Caco-2 (cell line): ENCODE measurements at regions not wholly inside any gene's neighbourhood (a gene's known extent, or its start where the extent isn't known, plus 50 kb on each side); places are given as distances from the start of the nearest gene placed in this dataset.

Experiments
- BruUV-seq: library from RNA; stranded (reverse); fragments of 400-500 nt; replicated peaks from 2 replicates; lab custom pipeline; 2021; lab: Mats Ljungman, UMichigan
- CTCF ChIA-PET: fragments of 300-600 bp; sonication (Branson Sonifier 250); formaldehyde crosslinking; loops from one replicate; lab custom pipeline; 2022; ENCODE audit warnings: antibody characterized with exemption; lab: Charles Lee
- POLR2A ChIA-PET: fragments of 300-600 bp; sonication (Branson Sonifier 250); formaldehyde crosslinking; loops from one replicate; lab custom pipeline; 2022; ENCODE audit warnings: antibody characterized with exemption; lab: Charles Lee
- DNase-seq, 2 experiments: peaks; one replicate each; pipeline versions ENCODE4 v3.0.0 to v3.0.0-alpha.2; 2020 to 2022
- H3K27me3 ChIP-seq: replicated peaks from 2 replicates; pipeline ENCODE4 v1.6.0; 2011; ENCODE audit warnings: low read length; ENCODE audit not compliant: control insufficient read depth, insufficient read depth
- H3K36me3 ChIP-seq: 2 replicates; pipeline ENCODE4 v1.5.1; 2011; ENCODE audit warnings: low read length; ENCODE audit not compliant: control insufficient read depth, insufficient read depth
- H3K4me1 ChIP-seq: fragments of 250-450 bp; sonication (Bioruptor Pico); 2 replicates; pipeline ENCODE4 v1.5.1; 2020; ENCODE audit warnings: mild to moderate bottlenecking
- H3K4me3 ChIP-seq: 2 replicates; pipeline ENCODE4 v1.5.1; 2011; ENCODE audit warnings: low read depth, mild to moderate bottlenecking, control low read depth, low read length
- H3K9me3 ChIP-seq: fragments of 250-450 bp; sonication (Bioruptor Pico); 2 replicates; pipeline ENCODE4 v1.5.1; 2020; ENCODE audit warnings: mild to moderate bottlenecking, moderate library complexity
- H3K27ac Mint-ChIP-seq: one replicate; pipeline ENCODE4 v1.8.0; 2022; ENCODE audit warnings: mixed read lengths; ENCODE audit not compliant: unreplicated experiment
- H3K27me3 Mint-ChIP-seq: one replicate; pipeline ENCODE4 v1.8.0; 2022; ENCODE audit warnings: mixed read lengths; ENCODE audit not compliant: insufficient read depth, unreplicated experiment
- H3K36me3 Mint-ChIP-seq: one replicate; pipeline ENCODE4 v1.8.0; 2022; ENCODE audit warnings: mild to moderate bottlenecking, mixed read lengths; ENCODE audit not compliant: insufficient read depth, unreplicated experiment
- H3K4me1 Mint-ChIP-seq: one replicate; pipeline ENCODE4 v1.8.0; 2022; ENCODE audit warnings: low read depth, mixed read lengths; ENCODE audit not compliant: unreplicated experiment
- H3K4me3 Mint-ChIP-seq: one replicate; pipeline ENCODE4 v1.8.0; 2022; ENCODE audit warnings: mild to moderate bottlenecking, moderate library complexity, mixed read lengths; ENCODE audit not compliant: unreplicated experiment
- H3K9me3 Mint-ChIP-seq: one replicate; pipeline ENCODE4 v1.8.0; 2022; ENCODE audit warnings: mixed read lengths; ENCODE audit not compliant: unreplicated experiment
- intact Hi-C: fragments of 100-400 bp; cut with micrococcal nuclease; formaldehyde crosslinking; loops from one replicate; pipeline ENCODE4 v1.10.0; 2022; ENCODE audit not compliant: unreplicated experiment
- TF ChIP-seq, protein P1 (sequence below), 2 experiments: fragments of 200-600 bp in 1 of 2; IDR thresholded peaks; 1 replicate in 1 of 2; 2 replicates in 1 of 2; pipeline versions ENCODE4 v1.5.1 to v1.8.0; 2011 to 2022; ENCODE audit warnings: antibody characterized with exemption in 1 of 2, control low read depth in 1 of 2, inconsistent platforms in 1 of 2, low read depth in 1 of 2, low read length in 1 of 2, mild to moderate bottlenecking in 1 of 2, moderate library complexity in 1 of 2; ENCODE audit not compliant: insufficient read depth in 1 of 2, severe bottlenecking in 1 of 2, unreplicated experiment in 1 of 2

DNA sequence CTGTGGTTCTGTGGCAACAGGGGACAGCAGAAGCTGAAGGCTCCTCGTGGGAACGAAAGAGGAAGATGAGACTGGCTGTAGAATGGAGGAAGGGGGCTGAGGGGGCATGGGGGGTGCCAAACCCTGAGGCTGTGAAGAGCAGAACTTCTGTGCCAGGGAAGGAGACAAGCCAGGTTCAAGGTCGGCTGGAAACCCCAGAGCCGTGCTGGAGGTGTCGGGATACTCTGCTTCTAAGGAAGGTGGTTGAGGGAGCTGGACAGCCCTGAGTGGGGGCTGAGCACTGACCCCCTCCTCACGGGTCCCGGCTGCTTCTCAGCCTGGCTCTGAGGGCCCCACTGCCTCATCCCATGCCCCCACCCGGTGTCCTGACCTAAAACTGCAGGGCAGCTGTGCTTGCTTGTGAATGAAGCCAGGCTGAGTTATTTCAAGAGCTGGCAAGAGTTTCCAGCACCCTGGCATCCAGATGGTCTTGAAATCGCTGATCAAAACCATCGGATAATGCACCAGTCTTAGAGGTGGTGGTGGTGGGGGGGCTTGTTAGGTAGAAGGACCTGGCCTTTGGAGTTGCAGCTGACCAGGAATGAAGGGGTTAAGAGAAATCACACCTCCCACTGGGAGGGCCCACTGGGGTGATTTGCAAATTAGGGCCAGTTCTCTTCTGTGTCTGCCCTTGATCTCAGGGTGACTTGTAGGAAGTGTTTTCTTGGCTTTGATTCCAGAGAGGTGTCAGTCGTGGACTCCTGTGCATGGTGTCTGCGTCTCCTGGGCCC lies 218.9 kb upstream of the C1orf174 start:
- Mint-ChIP-seq H3K4me3 (no peak overlapping the region), H3K4me1 (no peaks in the 10 kb centered on the region), H3K9me3 (peaks cover 7% of the 10 kb centered on the region), H3K27ac (no peak overlapping the region), H3K27me3 (peaks cover 2% of the 10 kb centered on the region), H3K36me3 (no peaks in the 10 kb centered on the region)
- H3K4me1 ChIP-seq, result no peaks in the 10 kb centered on the region
- TF ChIP-seq, protein P1, sequence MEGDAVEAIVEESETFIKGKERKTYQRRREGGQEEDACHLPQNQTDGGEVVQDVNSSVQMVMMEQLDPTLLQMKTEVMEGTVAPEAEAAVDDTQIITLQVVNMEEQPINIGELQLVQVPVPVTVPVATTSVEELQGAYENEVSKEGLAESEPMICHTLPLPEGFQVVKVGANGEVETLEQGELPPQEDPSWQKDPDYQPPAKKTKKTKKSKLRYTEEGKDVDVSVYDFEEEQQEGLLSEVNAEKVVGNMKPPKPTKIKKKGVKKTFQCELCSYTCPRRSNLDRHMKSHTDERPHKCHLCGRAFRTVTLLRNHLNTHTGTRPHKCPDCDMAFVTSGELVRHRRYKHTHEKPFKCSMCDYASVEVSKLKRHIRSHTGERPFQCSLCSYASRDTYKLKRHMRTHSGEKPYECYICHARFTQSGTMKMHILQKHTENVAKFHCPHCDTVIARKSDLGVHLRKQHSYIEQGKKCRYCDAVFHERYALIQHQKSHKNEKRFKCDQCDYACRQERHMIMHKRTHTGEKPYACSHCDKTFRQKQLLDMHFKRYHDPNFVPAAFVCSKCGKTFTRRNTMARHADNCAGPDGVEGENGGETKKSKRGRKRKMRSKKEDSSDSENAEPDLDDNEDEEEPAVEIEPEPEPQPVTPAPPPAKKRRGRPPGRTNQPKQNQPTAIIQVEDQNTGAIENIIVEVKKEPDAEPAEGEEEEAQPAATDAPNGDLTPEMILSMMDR (IDR thresholded peaks at IDR 0.05; ENCODE audit: insufficient read depth in 1 of 2, low read depth in 1 of 2, low read length in 1 of 2, severe bottlenecking in 1 of 2, unreplicated experiment in 1 of 2), result no peak
- H3K9me3 ChIP-seq, result no peaks in the 10 kb centered on the region; the same call in 1 of the 2 replicates
- H3K36me3 ChIP-seq, result no peaks in the 10 kb centered on the region
- BruUV-seq, result no TSS peak
- intact Hi-C loops, result no loop called here
- POLR2A ChIA-PET, result no interaction called here
- no peaks in the 10 kb centered on the region for H3K27me3 ChIP-seq
- CTCF ChIA-PET, result no interaction called here
- no peak for DNase-seq
- H3K4me3 ChIP-seq, result no peak overlapping the region

DNA sequence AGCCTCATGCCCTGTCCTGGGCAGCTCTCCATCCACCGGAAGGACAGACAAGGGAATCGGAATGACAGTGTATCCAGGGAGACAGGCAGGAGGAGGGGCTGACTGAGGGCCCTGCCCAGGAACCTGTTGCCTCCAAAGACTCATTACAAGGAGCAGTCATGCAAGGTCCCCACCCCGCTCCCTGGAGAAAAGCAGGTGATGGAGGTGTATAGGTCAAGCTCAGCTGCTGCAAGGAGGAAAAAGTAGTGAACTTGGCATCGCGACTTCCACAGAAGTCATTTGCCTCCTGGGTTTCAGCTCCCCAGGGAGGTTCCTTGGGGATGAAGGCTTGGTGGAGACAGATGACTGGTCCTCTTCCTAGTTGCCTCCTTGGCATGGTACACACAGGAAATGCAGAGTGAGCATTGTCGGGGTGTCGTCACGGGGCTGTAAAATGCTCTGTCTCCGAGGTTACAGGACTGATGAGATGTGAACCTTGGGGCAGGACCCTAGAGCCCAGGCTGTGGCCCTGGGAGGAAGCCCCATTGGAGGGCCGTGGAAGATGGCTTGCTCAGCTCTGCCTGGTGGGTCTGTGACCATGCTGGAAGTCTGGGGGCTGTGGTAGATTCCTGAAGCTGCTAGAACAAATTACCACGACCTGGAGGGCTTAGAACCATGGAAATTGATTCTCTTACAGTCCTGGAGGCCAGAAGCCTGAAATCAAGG lies 219.6 kb upstream of the C1orf174 start:
- BruUV-seq, result no TSS peak
- H3K9me3 Mint-ChIP-seq, result no peaks in the 10 kb centered on the region
- H3K27me3 ChIP-seq, result no peaks in the 10 kb centered on the region

DNA sequence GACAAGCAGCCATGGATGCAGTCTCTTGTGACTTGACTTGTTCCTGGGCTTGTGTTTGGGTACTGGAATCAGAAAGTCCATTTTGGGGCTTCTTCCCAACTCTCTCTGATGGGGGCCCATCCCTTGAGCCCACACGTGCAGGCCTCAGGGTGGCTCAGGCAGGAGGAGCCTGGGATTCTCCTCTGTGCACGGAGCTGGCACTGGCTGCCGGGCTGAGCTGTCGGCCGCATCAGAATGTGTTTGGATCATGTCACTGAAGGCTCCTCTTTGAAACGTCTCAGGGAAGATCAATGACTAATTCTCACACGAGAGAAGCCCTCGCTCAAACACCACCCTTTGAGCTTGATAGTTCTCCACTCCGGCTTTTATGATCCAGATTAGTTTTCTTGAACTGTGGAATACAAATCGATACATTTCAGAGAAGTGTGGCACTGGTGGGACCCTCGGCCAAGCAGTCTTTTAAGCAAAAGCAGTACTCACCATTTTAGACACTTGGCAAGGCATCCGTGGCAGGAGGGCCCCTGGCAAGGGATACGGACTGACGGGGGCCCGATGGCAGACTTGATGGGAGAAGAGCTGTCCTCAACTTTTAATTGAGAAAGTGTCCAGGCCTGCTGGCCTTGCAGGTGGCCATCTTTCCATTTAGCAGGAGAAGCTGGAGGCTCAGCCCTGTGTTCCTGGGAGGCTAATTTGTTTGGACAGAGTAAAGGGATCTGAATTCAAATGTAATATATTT lies 220.7 kb upstream of the C1orf174 start:
- CTCF ChIA-PET, result no interaction called here
- Histone ChIP-seq H3K4me3 (no peak overlapping the region), H3K9me3 (no peaks in the 10 kb centered on the region), H3K36me3 (no peaks in the 10 kb centered on the region), H3K4me1 (no peaks in the 10 kb centered on the region), H3K27me3 (no peaks in the 10 kb centered on the region)
- intact Hi-C loops, result no loop called here
- H3K27ac Mint-ChIP-seq, result no peak overlapping the region
- H3K36me3 Mint-ChIP-seq, result no peaks in the 10 kb centered on the region
- BruUV-seq, result no TSS peak
- POLR2A ChIA-PET, result no interaction called here
- H3K4me1 Mint-ChIP-seq, result no peaks in the 10 kb centered on the region
- TF ChIP-seq, protein P1 (IDR thresholded peaks at IDR 0.05; ENCODE audit: insufficient read depth in 1 of 2, low read depth in 1 of 2, low read length in 1 of 2, severe bottlenecking in 1 of 2, unreplicated experiment in 1 of 2), result no peak
- no peaks in the 10 kb centered on the region for H3K9me3 Mint-ChIP-seq
- no peak for DNase-seq
- no peak overlapping the region for H3K4me3 Mint-ChIP-seq
- H3K27me3 Mint-ChIP-seq, result peaks cover 2% of the 10 kb centered on the region

More for the DNA sequence above, 219.6 kb upstream of the C1orf174 start:
- ChIA-PET CTCF (no interaction called here), POLR2A (no interaction called here)
- no peaks in the 10 kb centered on the region for H3K4me1 ChIP-seq
- no peak overlapping the region for H3K4me3 Mint-ChIP-seq
- TF ChIP-seq, protein P1 (IDR thresholded peaks at IDR 0.05; ENCODE audit: insufficient read depth in 1 of 2, low read depth in 1 of 2, low read length in 1 of 2, severe bottlenecking in 1 of 2, unreplicated experiment in 1 of 2), result no peak
- no peak overlapping the region for H3K27ac Mint-ChIP-seq
- intact Hi-C loops, result no loop called here
- H3K36me3 Mint-ChIP-seq, result no peaks in the 10 kb centered on the region
- H3K36me3 ChIP-seq, result no peaks in the 10 kb centered on the region
- no peak for DNase-seq
- peaks cover 2% of the 10 kb centered on the region for H3K27me3 Mint-ChIP-seq
- H3K9me3 ChIP-seq, result no peaks in the 10 kb centered on the region
- no peaks in the 10 kb centered on the region for H3K4me1 Mint-ChIP-seq
- H3K4me3 ChIP-seq, result no peak overlapping the region
